ENCODE measurements at regions not wholly inside any gene's neighbourhood (a gene's known extent, or its start where the extent isn't known, plus 50 kb on each side); places are given as distances from the start of the nearest gene placed in this dataset.

- Mint-ChIP-seq H3K27ac (no peak overlapping the region), H3K9me3 (ENCODE audit: insufficient read depth) (no peaks in the 10 kb centered on the region), H3K4me3 (no peak overlapping the region), H3K27me3 (peaks cover 31% of the 10 kb centered on the region), H3K4me1 (no peaks in the 10 kb centered on the region)
- intact Hi-C loops (cut with micrococcal nuclease): no loop called here
- ChIA-PET CTCF (interaction anchor here (0.6 kb wide), 1 partner anchor 8 kb away, joined by 4 read pairs; no protein-coding TSS in a partner anchor), POLR2A (no interaction called here)
- Histone ChIP-seq H4K20me1 (ENCODE audit: control insufficient read depth, insufficient read depth, low read length, poor library complexity, severe bottlenecking) (no peaks in the 10 kb centered on the region), H3K4me3 (ENCODE audit: control extremely low read depth in 1 of 5, extremely low read depth in 1 of 5, insufficient read depth in 1 of 5, low read depth in 2 of 5, low read length in 4 of 5) (no peak overlapping the region), H3K9ac (ENCODE audit: low read length) (no peak overlapping the region), H3K4me1 (ENCODE audit: control insufficient read depth in 2 of 2, insufficient read depth in 2 of 2, low read length in 2 of 2) (no peaks in the 10 kb centered on the region), H3K27ac (ENCODE audit: low read length in 2 of 2) (no peak overlapping the region), H3K4me2 (replicated peaks; ENCODE audit: low read depth, low read length, poor library complexity, severe bottlenecking) (no peak overlapping the region), H2AFZ (ENCODE audit: insufficient read depth, low read depth, low read length, poor library complexity, severe bottlenecking) (no peak overlapping the region), H3K27me3 (replicated peaks in 1 of 4; ENCODE audit: control extremely low read depth in 1 of 4, control insufficient read depth in 3 of 4, insufficient read depth in 4 of 4, low read length in 3 of 4) (peaks cover 0 to 8% (median 4%) of the 10 kb centered on the region in 4 experiments), H3K36me3 (replicated peaks in 1 of 2; ENCODE audit: control extremely low read depth in 1 of 2, control insufficient read depth in 1 of 2, extremely low read depth in 1 of 2, insufficient read depth in 2 of 2, low read length in 1 of 2) (no peaks in the 10 kb centered on the region), H3K9me3 (ENCODE audit: control extremely low read depth in 1 of 3, control insufficient read depth in 2 of 3, insufficient read depth in 1 of 3, low read length in 2 of 3) (no peaks in the 10 kb centered on the region), H3K79me2 (ENCODE audit: control insufficient read depth, insufficient read depth, low read length) (no peaks in the 10 kb centered on the region)
- WGBS (ENCODE audit: insufficient coverage): 100% methylated on average over 1 of the region's 1 CpG
- no peak for ATAC-seq (ENCODE audit: low read depth)
- DNase-seq: no peak
- no peak for TF ChIP-seq EZH2 (IDR thresholded peaks at IDR 0.05; ENCODE audit: borderline replicate concordance, insufficient read depth, low read depth, low read length, poor library complexity, severe bottlenecking)
- TF ChIP-seq CTCF (IDR thresholded peaks at IDR 0.05): no peak
These were observed 98.9 kb upstream of the SLC5A9 start for GRCh38 chr1:48123647-48124046.

- H3K4me1 Mint-ChIP-seq: no peaks in the 10 kb centered on the region
- intact Hi-C loops (cut with micrococcal nuclease): no loop called here
- H3K4me3 ChIP-seq (ENCODE audit: control extremely low read depth in 1 of 5, extremely low read depth in 1 of 5, insufficient read depth in 1 of 5, low read depth in 2 of 5, low read length in 4 of 5): no peak overlapping the region
- no peak overlapping the region for H3K4me3 Mint-ChIP-seq
- H3K36me3 ChIP-seq (replicated peaks in 1 of 2; ENCODE audit: control extremely low read depth in 1 of 2, control insufficient read depth in 1 of 2, extremely low read depth in 1 of 2, insufficient read depth in 2 of 2, low read length in 1 of 2): no peaks in the 10 kb centered on the region
- H3K27ac ChIP-seq (ENCODE audit: low read length in 2 of 2): no peak overlapping the region
- no peak for TF ChIP-seq CTCF (IDR thresholded peaks at IDR 0.05)
- no peak for TF ChIP-seq EZH2 (IDR thresholded peaks at IDR 0.05; ENCODE audit: borderline replicate concordance, insufficient read depth, low read depth, low read length, poor library complexity, severe bottlenecking)
- no peak overlapping the region for H3K4me2 ChIP-seq (replicated peaks; ENCODE audit: low read depth, low read length, poor library complexity, severe bottlenecking)
- H3K9me3 Mint-ChIP-seq (ENCODE audit: insufficient read depth): no peaks in the 10 kb centered on the region
- DNase-seq (no peak), ATAC-seq (ENCODE audit: low read depth) (no peak)
- H3K27ac Mint-ChIP-seq: no peak overlapping the region
- H3K79me2 ChIP-seq (ENCODE audit: control insufficient read depth, insufficient read depth, low read length): no peaks in the 10 kb centered on the region
- no peaks in the 10 kb centered on the region for H3K4me1 ChIP-seq (ENCODE audit: control insufficient read depth in 2 of 2, insufficient read depth in 2 of 2, low read length in 2 of 2)
- no peaks in the 10 kb centered on the region for H4K20me1 ChIP-seq (ENCODE audit: control insufficient read depth, insufficient read depth, low read length, poor library complexity, severe bottlenecking)
- CTCF ChIA-PET: no interaction called here
- no peaks in the 10 kb centered on the region for H3K9me3 ChIP-seq (ENCODE audit: control extremely low read depth in 1 of 3, control insufficient read depth in 2 of 3, insufficient read depth in 1 of 3, low read length in 2 of 3)
- 0% methylated on average over 1 of the region's 4 CpGs for WGBS (ENCODE audit: insufficient coverage)
- no peak overlapping the region for H3K9ac ChIP-seq (ENCODE audit: low read length)
- H2AFZ ChIP-seq (ENCODE audit: insufficient read depth, low read depth, low read length, poor library complexity, severe bottlenecking): no peak overlapping the region
- POLR2A ChIA-PET: no interaction called here
- H3K27me3 Mint-ChIP-seq: peaks cover 31% of the 10 kb centered on the region
- peaks cover 0 to 8% (median 4%) of the 10 kb centered on the region in 4 experiments for H3K27me3 ChIP-seq (replicated peaks in 1 of 4; ENCODE audit: control extremely low read depth in 1 of 4, control insufficient read depth in 3 of 4, insufficient read depth in 4 of 4, low read length in 3 of 4)
These were observed 100.6 kb upstream of the SLC5A9 start for GRCh38 chr1:48121955-48122354.
